Endothelial cell of umbilical vein (primary cell): ENCODE measurements at regions not wholly inside any gene's neighbourhood (a gene's known extent, or its start where the extent isn't known, plus 50 kb on each side); places are given as distances from the start of the nearest gene placed in this dataset.
A peak's percentile ranks its signal among the peaks of the same experiment; 100 is the strongest.

Experiments
- BruUV-seq: library from RNA; stranded (reverse); fragments of 400-500 nt; replicated peaks from 2 replicates; lab custom pipeline; 2021; lab: Mats Ljungman, UMichigan
- CTCF ChIA-PET: fragments of 300-600, 350-600 bp; sonication (Branson Sonifier 250); formaldehyde crosslinking; loops from one replicate; lab custom pipeline; 2021; ENCODE audit warnings: antibody characterized with exemption, inconsistent platforms; lab: Charles Lee
- POLR2A ChIA-PET: fragments of 300-600, 350-600 bp; sonication (Branson Sonifier 250); formaldehyde crosslinking; loops from one replicate; lab custom pipeline; 2021; ENCODE audit warnings: antibody characterized with exemption, inconsistent platforms; lab: Charles Lee
- DNase-seq: peaks from one replicate; pipeline ENCODE4 v3.0.0-alpha.2; 2011; ENCODE audit warnings: low read depth, low spot score
- FAIRE-seq: peaks from 2 replicates; lab custom pipeline; 2011; peaks lifted over from hg19 to GRCh38; lab: Jason Lieb, UNC
- H2AFZ ChIP-seq: 2 replicates; pipeline ENCODE4 v1.6.0; 2012; ENCODE audit warnings: low read depth, low read length, control low read depth, inconsistent platforms
- H3K27ac ChIP-seq: 2 replicates; pipeline ENCODE4 v1.5.1; 2011; ENCODE audit warnings: low read depth, mild to moderate bottlenecking, control low read depth, low read length, moderate library complexity; ENCODE audit not compliant: insufficient read depth
- H3K27me3 ChIP-seq, 2 experiments: 2 replicates each; pipeline versions ENCODE4 v1.6.0 to v1.6.1; 2011; ENCODE audit warnings: low read length in 2 of 2, mixed read lengths in 1 of 2; ENCODE audit not compliant: control insufficient read depth in 2 of 2, insufficient read depth in 2 of 2
- H3K36me3 ChIP-seq, 2 experiments: 2 replicates in 1 of 2; 3 replicates in 1 of 2; pipeline ENCODE4 v1.5.1; 2011; ENCODE audit warnings: low read length in 2 of 2, mild to moderate bottlenecking in 1 of 2, moderate library complexity in 1 of 2; ENCODE audit not compliant: control insufficient read depth in 2 of 2, insufficient read depth in 2 of 2; ENCODE audit errors: extremely low read depth in 1 of 2
- H3K4me1 ChIP-seq: 3 replicates; pipeline ENCODE4 v1.5.1; 2011; ENCODE audit warnings: mild to moderate bottlenecking, low read length; ENCODE audit not compliant: control insufficient read depth, insufficient read depth; ENCODE audit errors: extremely low read depth
- H3K4me2 ChIP-seq: 2 replicates; pipeline ENCODE4 v1.6.1; 2011; ENCODE audit warnings: low read length, control low read depth, mixed read lengths; ENCODE audit not compliant: insufficient read depth
- H3K4me3 ChIP-seq, 3 experiments: fragments of 200-600 bp in 1 of 3; sonication (generic), shearing (Covaris generic) in 1 of 3; replicated peaks in 1 of 3; 2 replicates each; pipeline ENCODE4 v1.5.1; 2011 to 2016; ENCODE audit warnings: control low read depth in 3 of 3, low read length in 3 of 3, mild to moderate bottlenecking in 2 of 3, inconsistent platforms in 1 of 3, low read depth in 1 of 3, moderate library complexity in 1 of 3; ENCODE audit not compliant: insufficient read depth in 1 of 3
- H3K79me2 ChIP-seq: 2 replicates; pipeline ENCODE4 v1.6.0; 2012; ENCODE audit warnings: low read length, inconsistent platforms; ENCODE audit not compliant: control insufficient read depth, insufficient read depth
- H3K9ac ChIP-seq: replicated peaks from 2 replicates; pipeline ENCODE3; 2011; ENCODE audit warnings: low read length, control low read depth; ENCODE audit not compliant: insufficient read depth; ENCODE audit errors: extremely low read depth
- H3K9me1 ChIP-seq: replicated peaks from 3 replicates; pipeline ENCODE4 v1.6.0; 2011; ENCODE audit warnings: mild to moderate bottlenecking, low read length; ENCODE audit not compliant: control insufficient read depth, insufficient read depth; ENCODE audit errors: extremely low read depth
- H3K9me3 ChIP-seq: replicated peaks from 2 replicates; pipeline ENCODE4 v1.5.1; 2012; ENCODE audit warnings: low read length, inconsistent platforms; ENCODE audit not compliant: control insufficient read depth, insufficient read depth
- H4K20me1 ChIP-seq: replicated peaks from 2 replicates; pipeline ENCODE3; 2011; ENCODE audit warnings: mild to moderate bottlenecking, low read length; ENCODE audit not compliant: control insufficient read depth, insufficient read depth; ENCODE audit errors: extremely low read depth
- EZH2 ChIP-seq: IDR thresholded peaks from 2 replicates; pipeline ENCODE4 v1.6.1; 2012; ENCODE audit warnings: borderline replicate concordance, low read depth, mild to moderate bottlenecking, moderate library complexity, low read length, inconsistent platforms; ENCODE audit not compliant: severe bottlenecking
- JUN ChIP-seq: IDR thresholded peaks from 2 replicates; pipeline ENCODE4 v1.6.1; 2011; ENCODE audit warnings: borderline replicate concordance, low read depth; ENCODE audit not compliant: insufficient read length, insufficient read depth
- MYC ChIP-seq: IDR thresholded peaks from one replicate; pipeline ENCODE4 v1.6.1; 2011; ENCODE audit warnings: mild to moderate bottlenecking, low read depth, low read length
- POLR2A ChIP-seq: IDR thresholded peaks from 2 replicates; pipeline ENCODE4 v1.6.1; 2012; ENCODE audit warnings: low read depth, mild to moderate bottlenecking, control low read depth, low read length
- POLR2AphosphoS5 ChIP-seq: IDR thresholded peaks from 2 replicates; pipeline ENCODE4 v1.6.1; 2012; ENCODE audit warnings: low read depth, mild to moderate bottlenecking, control low read depth, low read length, moderate library complexity; ENCODE audit not compliant: insufficient read depth
- dilution Hi-C: fragments of 300-500 bp; cut with MboI; formaldehyde crosslinking; loops from one replicate; pipeline ENCODE4 v1.15.0; 2019; ENCODE audit warnings: low sequenced_read_pairs; ENCODE audit not compliant: extremely low pct_ligation_motif_present
- intact Hi-C: fragments of 100-400 bp; cut with micrococcal nuclease; formaldehyde crosslinking; loops from one replicate; pipeline ENCODE4 v1.10.0; 2022
- TF ChIP-seq, protein P1 (sequence below): IDR thresholded peaks from 2 replicates; pipeline ENCODE4 v1.6.1; 2011; ENCODE audit not compliant: insufficient read depth, insufficient read length
- TF ChIP-seq, protein P2 (sequence below), 2 donors: IDR thresholded peaks; 1 replicate in 1 of 2; 2 replicates in 1 of 2; pipeline ENCODE4 v1.5.1; 2011; ENCODE audit warnings: low read length in 2 of 2, mild to moderate bottlenecking in 2 of 2, moderate library complexity in 2 of 2, control low read depth in 1 of 2, inconsistent platforms in 1 of 2, low read depth in 1 of 2; ENCODE audit not compliant: insufficient read depth in 1 of 2; ENCODE audit errors: extremely low read depth in 1 of 2

GRCh38 chr2:120552800-120553481 lies 182.7 kb upstream of the GLI2 start:
- intact Hi-C loops = loop anchor here (1.0 to 10.0 kb wide), 8 partner anchors 9 to 298 kb away; partner anchors contain the start of gene RALB
- BruUV-seq = no TSS peak
- no peak overlapping the region for H3K9ac ChIP-seq
- ChIA-PET CTCF (interaction anchor here (0.7 to 4.4 kb wide), 25 partner anchors 8 to 213 kb away, joined by 3 to 63 read pairs (median 3); no protein-coding TSS in a partner anchor), POLR2A (no interaction called here)
- no peaks in the 10 kb centered on the region for H3K36me3 ChIP-seq
- dilution Hi-C loops = no loop called here
- FAIRE-seq (peak; percentile 95), DNase-seq (peak; percentile 97)
- no peak overlapping the region for H3K27ac ChIP-seq
- H3K9me3 ChIP-seq = no peaks in the 10 kb centered on the region
- TF ChIP-seq POLR2AphosphoS5 (no peak), POLR2A (no peak), MYC (no peak), JUN (peak; percentile 35), EZH2 (no peak)
- TF ChIP-seq, protein P1, sequence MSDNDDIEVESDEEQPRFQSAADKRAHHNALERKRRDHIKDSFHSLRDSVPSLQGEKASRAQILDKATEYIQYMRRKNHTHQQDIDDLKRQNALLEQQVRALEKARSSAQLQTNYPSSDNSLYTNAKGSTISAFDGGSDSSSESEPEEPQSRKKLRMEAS = peak; percentile 25
- TF ChIP-seq, protein P2, sequence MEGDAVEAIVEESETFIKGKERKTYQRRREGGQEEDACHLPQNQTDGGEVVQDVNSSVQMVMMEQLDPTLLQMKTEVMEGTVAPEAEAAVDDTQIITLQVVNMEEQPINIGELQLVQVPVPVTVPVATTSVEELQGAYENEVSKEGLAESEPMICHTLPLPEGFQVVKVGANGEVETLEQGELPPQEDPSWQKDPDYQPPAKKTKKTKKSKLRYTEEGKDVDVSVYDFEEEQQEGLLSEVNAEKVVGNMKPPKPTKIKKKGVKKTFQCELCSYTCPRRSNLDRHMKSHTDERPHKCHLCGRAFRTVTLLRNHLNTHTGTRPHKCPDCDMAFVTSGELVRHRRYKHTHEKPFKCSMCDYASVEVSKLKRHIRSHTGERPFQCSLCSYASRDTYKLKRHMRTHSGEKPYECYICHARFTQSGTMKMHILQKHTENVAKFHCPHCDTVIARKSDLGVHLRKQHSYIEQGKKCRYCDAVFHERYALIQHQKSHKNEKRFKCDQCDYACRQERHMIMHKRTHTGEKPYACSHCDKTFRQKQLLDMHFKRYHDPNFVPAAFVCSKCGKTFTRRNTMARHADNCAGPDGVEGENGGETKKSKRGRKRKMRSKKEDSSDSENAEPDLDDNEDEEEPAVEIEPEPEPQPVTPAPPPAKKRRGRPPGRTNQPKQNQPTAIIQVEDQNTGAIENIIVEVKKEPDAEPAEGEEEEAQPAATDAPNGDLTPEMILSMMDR (IDR thresholded peaks at IDR 0.05; ENCODE audit: extremely low read depth in 1 of 2, insufficient read depth in 1 of 2, low read depth in 1 of 2, low read length in 2 of 2) = peak; percentile 71 to 85
- H3K79me2 ChIP-seq = no peaks in the 10 kb centered on the region
- H3K27me3 ChIP-seq = peaks cover 15% of the 10 kb centered on the region in 2 experiments
- no peak overlapping the region for H3K4me3 ChIP-seq
- H2AFZ ChIP-seq = peak overlapping the region; percentile 25
- H3K4me1 ChIP-seq = peaks cover 13% of the 10 kb centered on the region
- peak overlapping the region; percentile 6 for H3K4me2 ChIP-seq
- no peaks in the 10 kb centered on the region for H4K20me1 ChIP-seq
- no peaks in the 10 kb centered on the region for H3K9me1 ChIP-seq
